ENCODE measurements at regions not wholly inside any gene's neighbourhood (a gene's known extent, or its start where the extent isn't known, plus 50 kb on each side); places are given as distances from the start of the nearest gene placed in this dataset.
A peak's percentile ranks its signal among the peaks of the same experiment; 100 is the strongest.
"Not testable (repeated sequence)": the region's sequence is repeated elsewhere in the genome, so short reads cannot be mapped to it uniquely, and the experiment has no call there.

DNA sequence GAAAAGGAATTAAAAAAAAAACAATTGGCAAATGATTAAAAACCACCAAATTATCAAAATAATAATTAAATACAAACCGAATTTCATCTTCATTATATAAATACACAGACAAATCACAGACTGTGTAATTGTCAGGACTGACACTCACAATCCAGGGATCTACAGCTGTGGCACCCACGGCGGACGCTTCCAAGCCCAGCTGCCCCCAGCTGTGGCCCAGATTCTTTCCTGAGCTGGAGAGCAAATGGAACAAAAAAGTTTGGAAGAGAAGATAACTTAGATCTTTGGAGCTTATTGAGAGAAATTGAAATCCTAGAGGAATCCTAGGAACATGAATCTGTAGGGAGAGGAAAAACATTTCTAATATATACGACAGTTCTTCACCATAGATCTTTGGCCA is 316.1 kb downstream of the OTUD1 start:
- DNase-seq (ENCODE audit: low spot score) = no peak

DNA sequence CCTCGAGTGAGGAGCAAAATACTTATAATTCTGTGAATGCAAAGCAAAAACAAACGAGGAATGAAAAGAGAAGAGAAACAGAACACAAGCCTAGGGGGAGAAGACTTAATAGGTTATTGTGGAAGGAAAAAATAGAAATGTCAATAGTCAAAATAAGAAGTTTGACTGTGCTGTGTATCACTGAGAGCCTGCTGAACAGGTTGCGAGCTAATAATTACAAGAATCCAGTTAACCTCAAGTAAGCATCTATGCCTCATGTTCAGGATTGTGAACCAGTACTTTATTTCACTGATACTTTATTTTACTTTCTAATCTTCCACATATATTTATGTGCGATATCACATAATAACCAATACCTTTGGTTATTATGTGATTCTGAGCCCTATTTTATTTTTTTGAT is 316.7 kb downstream of the OTUD1 start:
- DNase-seq (ENCODE audit: low spot score) = no peak

DNA sequence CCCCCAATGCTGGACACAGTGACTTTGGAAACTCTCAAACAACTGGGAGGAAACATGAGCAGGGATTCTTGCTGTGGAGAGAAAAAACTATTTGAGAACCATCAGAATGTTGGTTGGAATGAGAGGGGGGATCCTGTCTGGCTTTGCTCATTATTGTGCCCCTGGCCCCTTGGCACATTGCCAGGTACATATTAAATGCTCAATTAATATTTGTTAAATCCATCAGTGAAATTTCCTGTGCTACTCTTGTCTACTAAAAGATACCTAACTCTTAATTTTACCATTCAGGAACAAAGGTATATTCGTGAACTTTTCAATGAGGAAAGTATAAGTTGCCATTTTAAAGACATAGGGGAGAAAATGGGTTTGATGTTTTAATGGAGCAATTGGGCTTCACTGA is 329.4 kb downstream of the OTUD1 start:
- no peak for DNase-seq (ENCODE audit: low spot score)

DNA sequence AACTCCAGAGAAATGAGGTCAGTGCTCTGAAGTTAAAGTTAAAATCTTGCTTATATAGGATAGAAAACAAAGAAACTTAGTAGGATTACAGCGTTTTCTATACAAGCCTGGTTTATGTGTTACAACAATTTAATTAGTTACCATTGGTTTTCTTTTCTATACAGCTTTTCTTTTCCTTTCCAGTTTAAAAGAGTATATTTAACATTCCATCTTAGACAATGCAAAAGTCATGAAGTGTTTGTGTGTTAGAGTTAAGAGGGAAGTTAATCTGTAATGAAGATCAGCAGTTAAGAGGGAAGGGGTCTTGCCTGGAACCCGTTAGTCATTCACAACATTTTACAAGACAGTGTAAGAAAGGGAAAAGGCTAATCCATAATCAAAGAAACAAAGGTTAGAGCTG is 338.3 kb downstream of the OTUD1 start:
- no peak for DNase-seq (ENCODE audit: low spot score)

DNA sequence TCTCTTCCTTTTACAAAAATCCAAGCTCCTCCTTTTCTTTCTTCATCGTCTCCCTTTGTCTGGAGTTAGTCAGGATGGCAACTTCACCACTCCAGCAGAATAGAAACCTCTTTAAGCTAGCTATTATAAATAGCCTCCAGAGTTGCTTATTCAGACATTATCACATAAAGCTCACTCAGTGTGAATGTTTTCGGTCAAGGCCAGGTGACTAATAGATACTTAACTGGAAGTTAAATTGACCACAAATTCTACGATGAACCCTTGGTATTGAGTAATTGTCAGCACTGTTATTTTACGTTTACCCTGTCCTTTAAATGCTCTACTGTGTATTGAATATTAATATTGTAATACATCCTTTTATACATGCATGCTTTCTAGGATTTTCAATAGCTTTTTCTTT is 340.4 kb downstream of the OTUD1 start:
- no peak for DNase-seq (ENCODE audit: low spot score)

DNA sequence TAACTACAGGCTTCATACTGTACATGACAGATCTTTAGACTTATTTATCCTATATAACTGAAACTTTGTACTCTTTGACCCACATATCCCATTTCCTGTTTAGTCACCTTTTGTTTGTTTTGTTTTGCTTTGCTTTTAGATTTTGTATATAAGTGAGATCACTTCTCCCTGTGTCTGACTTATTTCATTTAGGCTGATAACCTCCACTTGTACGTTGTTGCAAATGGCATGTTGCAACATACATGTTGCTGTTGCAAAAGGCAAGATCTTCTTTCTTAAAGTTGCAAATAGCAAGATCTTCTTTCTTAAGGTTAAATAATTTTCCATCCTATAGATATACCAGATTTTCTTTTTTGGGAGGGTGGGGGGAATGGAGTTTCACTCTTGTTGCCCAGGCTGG is 341.5 kb downstream of the OTUD1 start:
- no peak for DNase-seq (ENCODE audit: low spot score)

DNA sequence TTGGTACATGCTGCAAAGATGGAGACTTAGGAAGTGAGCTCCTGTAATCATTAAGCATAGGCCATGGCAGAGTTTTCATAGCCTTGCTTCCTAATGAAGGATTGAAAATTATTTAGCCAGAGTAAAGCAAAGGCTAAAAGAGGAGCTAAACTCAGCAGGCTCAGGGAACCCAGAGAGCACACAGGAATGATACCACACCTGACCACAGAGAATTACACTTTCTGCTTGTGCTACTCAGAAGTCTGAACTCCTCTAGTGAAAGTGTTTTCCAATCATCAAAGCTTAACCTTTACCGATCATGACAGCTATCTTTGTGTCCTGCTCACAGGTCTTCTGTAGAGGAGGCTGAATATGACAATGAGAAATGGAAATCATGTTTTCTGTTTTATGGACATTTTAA is 347.7 kb downstream of the OTUD1 start:
- DNase-seq (ENCODE audit: low spot score) = no peak

DNA sequence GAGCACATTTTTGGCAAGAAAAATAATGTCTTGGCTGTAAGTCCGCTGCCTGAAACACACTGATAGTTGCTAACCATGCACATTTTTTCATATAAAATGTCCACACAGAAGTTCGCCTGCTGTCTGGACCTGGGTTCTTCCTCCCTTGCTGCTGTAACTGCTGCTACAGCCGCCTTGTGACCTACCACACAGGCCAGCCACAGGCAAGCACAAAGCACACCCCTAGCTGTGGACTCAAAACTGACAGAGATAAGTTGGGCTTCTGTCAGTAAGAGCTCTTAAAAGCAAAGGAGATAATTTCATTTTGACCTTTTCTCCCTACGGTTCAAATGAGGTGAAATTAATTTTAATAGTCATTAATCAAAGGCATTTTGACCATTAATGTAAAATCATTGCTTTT is 354.7 kb downstream of the OTUD1 start:
- DNase-seq (ENCODE audit: low spot score) = no peak

DNA sequence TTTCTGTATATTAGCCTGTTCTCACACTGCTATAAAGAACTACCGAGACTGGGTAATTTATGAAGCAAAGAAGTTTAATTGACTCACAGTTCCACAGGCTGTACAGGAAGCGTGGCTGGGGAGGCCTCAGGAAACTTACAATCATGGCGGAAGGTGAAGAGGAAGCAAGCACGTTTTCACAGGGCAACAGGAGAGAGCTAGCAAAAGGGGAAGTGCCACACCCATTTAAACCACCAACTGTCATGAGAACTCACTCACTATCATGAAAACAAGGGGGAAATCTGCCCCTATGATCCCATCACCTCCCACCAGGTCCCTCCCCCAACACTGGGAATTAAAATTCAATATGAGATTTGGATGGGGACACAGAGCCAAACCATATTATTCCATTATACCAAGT is 358.6 kb downstream of the OTUD1 start:
- DNase-seq (ENCODE audit: low spot score) = not testable (repeated sequence)

DNA sequence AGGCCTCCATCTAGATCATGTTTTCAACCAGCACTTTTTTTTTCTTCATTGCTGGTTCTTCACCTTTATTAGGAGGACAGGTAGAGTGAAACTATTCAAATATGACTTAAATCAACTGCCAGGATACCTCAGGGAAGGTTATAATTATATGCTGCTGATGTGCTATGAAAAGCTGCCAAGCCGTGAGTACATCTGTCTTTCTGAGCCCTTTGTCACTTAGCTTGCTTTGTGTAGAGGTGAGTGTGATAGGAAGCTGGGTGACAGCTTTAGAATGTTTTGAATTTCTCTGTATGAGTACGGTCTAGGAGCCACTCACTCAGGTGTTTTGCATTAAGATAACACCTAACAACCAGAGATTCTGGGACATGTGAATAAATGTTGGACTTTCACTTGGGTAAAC is 365.2 kb downstream of the OTUD1 start:
- no peak for DNase-seq (ENCODE audit: low spot score)

DNA sequence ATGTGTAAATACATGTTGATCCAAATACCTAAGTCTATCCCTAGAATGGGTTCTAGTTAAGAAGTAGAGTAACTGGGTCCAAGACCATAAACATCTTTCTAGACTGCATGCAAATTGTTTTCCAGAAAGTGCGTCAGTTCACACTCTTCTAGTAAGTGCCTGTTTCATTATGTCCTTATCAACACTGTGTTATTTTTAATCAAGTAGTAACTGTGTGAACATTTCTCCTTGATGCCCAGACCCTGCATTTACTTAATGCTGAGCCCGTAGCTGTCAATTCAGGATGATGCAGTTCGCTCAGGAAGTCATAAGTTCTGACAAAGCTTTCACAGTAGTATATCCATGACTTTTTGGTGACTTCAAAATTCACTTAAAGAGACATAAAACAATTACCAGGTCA is 374.8 kb downstream of the OTUD1 start:
- DNase-seq (ENCODE audit: low spot score) = no peak

DNA sequence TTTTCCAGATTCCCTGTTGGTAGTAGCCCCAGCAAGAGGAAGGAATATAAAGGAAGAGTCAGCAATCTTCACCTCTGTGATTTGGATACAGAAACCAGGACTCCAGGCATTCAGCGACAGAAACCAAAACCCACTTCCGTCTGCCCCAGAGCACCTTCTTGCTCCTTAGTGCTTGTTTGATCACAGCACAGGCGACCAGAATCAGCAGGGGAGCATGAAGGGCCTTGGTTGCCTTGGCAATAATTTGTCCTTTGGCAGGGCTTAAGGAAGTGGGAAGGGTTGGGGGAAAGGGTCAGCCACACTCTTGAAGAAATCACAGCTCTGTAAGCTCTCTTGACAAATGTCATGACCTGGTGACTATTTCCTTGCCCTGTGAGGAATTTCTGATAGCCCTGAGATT is 379.6 kb downstream of the OTUD1 start:
- DNase-seq (ENCODE audit: low spot score) = no peak

DNA sequence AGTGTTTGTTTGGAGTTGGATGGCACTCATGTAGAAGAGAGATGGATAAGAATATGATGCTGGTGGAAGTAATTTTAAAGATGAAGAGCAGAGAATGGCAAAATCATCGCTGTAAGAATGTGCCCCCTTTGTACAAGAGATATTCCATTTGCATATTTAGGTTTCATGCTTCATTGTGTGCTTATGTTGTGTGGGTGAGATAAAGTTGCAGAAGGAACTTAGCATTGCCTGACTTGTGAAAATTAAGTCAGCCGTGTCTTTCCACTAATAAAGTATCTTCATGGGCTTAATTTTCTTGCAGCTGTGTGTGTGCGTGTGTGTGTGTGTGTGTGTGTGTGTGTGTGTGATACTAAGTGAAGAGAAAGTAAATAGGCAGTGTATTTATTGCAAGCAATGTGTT is 381.9 kb downstream of the OTUD1 start:
- DNase-seq (ENCODE audit: low spot score) = no peak

DNA sequence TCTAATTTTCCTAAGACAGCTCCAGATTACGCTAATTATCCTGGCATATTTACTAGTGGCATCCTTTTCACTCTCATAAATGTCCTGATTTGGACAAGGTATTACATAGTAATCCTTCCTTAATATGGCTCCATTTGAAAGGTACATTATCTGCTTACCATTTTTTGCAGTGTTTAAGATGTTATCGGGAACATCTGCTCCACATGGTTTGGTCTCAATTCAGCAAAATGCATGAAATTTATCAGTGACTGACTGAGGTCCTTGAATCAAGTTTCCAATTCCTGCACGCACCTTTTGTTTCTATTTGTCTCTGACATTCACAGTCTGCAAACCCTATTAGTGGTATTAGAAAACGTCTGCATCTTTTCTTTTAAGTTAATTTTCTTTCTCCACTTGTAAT is 384.1 kb upstream of the KIAA1217 start:
- no peak for DNase-seq (ENCODE audit: low spot score)

DNA sequence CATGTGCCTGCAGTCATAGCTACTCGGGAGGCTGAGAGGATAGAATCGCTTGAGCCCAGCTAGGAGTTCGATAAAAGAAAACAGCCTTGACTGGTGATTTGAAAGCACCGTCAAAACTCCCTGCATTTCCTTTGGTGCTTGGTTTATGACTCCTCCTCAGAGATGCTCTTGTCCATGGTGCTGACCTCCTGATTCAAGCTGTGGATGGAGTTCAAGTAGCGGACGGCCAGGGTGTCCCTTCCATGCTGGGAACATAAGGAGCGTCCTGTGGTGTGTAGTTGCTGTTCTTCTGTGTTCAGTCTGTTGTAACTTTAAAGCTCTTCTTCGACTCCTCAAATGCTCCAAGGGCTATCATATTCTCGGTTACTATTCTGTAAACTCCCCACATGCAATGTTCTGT is 382.5 kb upstream of the KIAA1217 start:
- DNase-seq (ENCODE audit: low spot score) = peak; percentile 68

DNA sequence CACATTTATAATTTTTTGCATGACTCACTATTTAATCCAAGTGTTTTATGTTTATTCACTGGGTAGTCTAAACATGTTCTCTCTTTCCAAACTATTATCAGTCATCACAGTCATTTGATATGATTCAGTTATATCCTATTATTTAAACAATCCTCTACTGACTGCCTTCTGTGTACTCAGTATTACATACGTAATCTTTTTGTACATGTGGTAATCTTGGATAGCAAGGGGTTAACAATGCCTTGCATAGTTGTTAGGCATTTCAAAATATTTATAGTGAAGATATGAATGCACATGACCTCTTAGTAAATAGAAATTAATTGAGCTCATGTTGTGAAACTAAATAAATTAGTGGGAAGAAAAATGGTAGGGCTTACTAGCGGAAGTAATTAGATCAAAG is 379.4 kb upstream of the KIAA1217 start:
- no peak for DNase-seq (ENCODE audit: low spot score)

DNA sequence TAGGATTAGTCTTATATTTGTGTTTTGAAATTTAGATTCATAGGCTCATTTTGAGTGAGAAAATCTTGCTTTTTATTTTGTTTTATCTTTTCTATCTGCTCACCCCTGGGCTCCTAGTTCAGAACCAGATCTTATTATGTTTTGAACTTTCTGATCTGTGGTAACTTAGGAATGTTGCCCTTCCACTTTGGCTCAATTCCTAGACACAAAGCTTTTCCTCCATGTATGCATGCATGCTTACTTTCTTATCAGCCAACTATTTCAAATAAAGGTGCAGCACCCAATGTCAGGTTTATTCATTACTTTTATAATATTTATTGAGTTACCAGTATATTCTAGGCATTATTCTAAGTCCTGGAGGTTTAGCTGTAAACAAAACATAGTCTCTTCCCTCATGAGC is 374.8 kb upstream of the KIAA1217 start:
- DNase-seq (ENCODE audit: low spot score) = no peak

DNA sequence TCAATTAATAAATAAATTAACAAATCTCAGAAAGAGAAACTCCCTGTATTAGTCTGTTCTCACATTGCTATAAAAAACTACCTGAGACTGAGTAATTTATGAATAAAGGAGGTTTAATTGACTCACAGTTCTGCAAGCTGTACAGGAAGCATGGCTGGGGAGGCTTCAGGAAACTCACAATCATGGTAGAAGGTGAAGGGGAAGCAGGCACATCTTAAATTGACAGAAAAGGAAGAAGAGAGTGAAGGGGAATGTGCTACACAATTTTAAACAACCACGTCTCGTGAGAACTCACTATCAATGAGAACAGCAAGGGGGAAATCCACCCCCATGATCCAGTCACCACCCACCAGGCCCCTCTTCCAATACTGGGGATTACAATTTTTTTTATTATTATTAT is 358.3 kb upstream of the KIAA1217 start:
- no peak for DNase-seq (ENCODE audit: low spot score)

DNA sequence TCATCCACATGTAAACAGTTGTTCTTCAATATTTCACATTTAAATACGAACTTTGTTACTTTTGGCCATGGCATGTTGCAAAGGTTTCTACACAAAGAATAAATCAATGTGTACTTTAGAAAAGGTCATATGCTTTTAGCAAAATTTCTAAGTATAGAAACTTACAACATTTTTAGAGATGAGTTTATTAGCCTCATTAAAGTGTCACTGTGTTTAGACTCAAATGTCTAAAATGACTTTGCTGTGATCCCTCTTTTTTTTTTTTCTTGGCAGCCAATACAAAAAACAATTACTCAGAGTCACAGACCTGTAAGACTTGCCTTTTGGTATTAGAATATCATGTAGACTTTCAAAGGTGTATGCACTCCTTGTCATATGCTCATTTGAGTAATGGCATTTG is 349.3 kb upstream of the KIAA1217 start:
- no peak for DNase-seq (ENCODE audit: low spot score)

DNA sequence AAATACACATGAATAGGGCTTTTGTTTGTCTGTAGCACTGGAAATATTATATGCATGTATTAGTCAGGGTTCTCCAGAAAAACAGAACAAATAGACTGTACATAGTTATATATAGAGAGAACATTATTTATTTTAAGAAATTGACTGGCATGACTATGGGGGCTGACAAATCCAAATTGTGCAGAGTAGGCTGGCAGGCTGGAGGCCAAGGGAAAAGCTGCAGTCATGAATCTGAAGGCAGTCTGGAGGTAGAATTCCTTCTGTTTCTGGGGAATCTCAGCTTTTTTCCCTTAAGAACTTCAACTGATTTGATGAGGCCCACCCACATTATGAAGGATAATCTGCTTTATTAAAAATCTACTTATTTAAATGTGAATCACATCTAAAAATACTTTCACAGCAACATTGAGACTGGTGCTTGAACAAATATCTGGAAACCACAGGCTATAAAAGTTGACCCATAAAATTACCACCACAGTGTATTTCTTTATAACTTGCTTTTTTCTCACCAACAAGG is 344.2 kb upstream of the KIAA1217 start:
- no peak for DNase-seq (ENCODE audit: low spot score)

DNA sequence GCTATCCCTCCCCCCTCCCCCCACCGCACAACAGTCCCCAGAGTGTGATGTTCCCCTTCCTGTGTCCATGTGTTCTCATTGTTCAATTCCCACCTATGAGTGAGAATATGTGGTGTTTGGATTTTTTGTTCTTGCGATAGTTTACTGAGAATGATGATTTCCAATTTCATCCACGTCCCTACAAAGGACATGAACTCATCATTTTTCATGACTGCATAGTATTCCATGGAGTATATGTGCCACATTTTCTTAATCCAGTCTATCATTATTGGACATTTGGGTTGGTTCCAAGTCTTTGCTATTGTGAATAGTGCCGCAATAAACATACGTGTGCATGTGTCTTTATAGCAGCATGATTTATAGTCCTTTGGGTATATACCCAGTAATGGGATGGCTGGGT is 342.0 kb upstream of the KIAA1217 start:
- DNase-seq (ENCODE audit: low spot score) = not testable (repeated sequence)

DNA sequence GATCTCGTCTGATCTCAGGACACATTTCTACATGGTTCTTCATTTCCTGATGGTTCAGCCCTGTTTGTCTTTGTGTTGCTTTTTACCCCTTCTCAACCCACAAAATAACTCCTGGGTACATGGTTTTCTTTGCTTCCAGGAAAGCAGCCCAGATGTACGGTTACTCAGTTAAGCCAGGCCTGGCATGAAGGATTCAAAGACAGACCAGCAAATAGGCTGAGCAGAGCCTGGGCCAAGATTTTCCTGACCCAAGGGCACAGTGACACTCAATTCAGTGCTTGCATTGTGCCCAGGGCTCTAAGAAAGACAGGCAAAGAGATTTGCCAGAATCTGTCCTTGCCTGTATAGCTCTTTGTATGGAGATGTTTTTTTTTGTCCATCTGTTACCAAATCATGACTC is 340.8 kb upstream of the KIAA1217 start:
- DNase-seq (ENCODE audit: low spot score) = no peak

DNA sequence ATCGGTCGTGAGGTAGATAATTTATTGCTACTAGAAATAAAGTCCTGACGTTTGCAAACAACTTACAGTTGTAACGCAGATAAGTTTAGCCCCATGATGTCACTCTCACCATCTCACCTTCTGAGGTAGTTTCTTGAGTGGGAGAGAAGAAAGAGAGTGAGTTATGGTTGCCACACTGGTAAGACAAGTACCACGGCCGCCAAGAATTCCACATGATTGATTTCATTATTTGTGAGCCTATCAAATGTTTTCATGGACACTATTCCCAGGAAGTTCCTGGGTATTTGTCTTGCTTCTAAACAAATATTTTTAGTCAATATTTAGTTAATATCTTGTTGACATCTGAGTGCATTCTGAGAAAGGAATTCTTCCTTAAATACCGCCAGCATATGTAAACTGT is 339.4 kb upstream of the KIAA1217 start:
- DNase-seq (ENCODE audit: low spot score) = no peak

DNA sequence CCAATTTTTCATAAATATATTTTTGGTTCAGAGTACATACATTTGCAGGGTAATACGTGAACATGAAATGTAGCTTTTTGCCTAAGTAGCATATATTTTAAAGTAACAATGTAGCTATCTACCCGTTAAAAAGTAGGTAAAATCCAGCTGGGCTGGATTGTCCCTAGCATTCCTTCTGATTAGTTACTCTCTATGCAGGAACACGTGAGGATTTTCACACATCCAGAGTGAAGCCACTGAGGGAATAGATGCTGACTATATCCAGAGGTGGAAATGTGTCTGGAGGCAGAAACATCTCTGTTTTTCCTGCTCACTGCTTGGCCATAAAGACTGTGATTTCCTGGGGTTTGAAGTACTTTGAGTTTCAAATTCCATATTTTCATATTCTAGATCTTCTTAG is 338.9 kb upstream of the KIAA1217 start:
- DNase-seq (ENCODE audit: low spot score) = no peak

Data from RKO (cell line).